WTC11 (cell line): ENCODE measurements at regions not wholly inside any gene's neighbourhood (a gene's known extent, or its start where the extent isn't known, plus 50 kb on each side); places are given as distances from the start of the nearest gene placed in this dataset.

Experiments used
- ATAC-seq: fragments of 200-7000 bp; cut with Tn5 transposase; 2 replicates; pipeline ENCODE4 v1.10.0; 2021; ENCODE audit warnings: mild to moderate bottlenecking, moderate library complexity
- CTCF ChIA-PET: fragments of 300-600 bp; sonication (Branson Sonifier 250); formaldehyde crosslinking; loops from one replicate; lab custom pipeline; 2021; ENCODE audit warnings: antibody characterized with exemption; lab: Charles Lee
- POLR2A ChIA-PET: fragments of 350-600 bp; sonication (Branson Sonifier 250); formaldehyde crosslinking; loops from one replicate; lab custom pipeline; 2021; ENCODE audit warnings: antibody characterized with exemption; lab: Charles Lee
- DNase-seq: peaks from one replicate; pipeline ENCODE4 v3.0.0; 2021; ENCODE audit warnings: low spot score
- H3K27ac Mint-ChIP-seq: 2 replicates; pipeline ENCODE4 v1.8.0; 2021; ENCODE audit warnings: mixed read lengths
- H3K27me3 Mint-ChIP-seq: 2 replicates; pipeline ENCODE4 v1.8.0; 2021; ENCODE audit warnings: low read depth, mild to moderate bottlenecking, moderate library complexity, mixed read lengths
- H3K36me3 Mint-ChIP-seq: 2 replicates; pipeline ENCODE4 v1.8.0; 2021; ENCODE audit warnings: mixed read lengths
- H3K4me1 Mint-ChIP-seq: 2 replicates; pipeline ENCODE4 v1.8.0; 2022; ENCODE audit warnings: mixed read lengths
- H3K4me3 Mint-ChIP-seq: 2 replicates; pipeline ENCODE4 v1.8.0; 2021; ENCODE audit warnings: mild to moderate bottlenecking, moderate library complexity, mixed read lengths
- H3K9me3 Mint-ChIP-seq: 2 replicates; pipeline ENCODE4 v1.8.0; 2021; ENCODE audit warnings: mixed read lengths
- AFF4 ChIP-seq: sonication (generic); formaldehyde crosslinking; IDR thresholded peaks from 2 replicates; pipeline ENCODE4 v1.8.1; 2023; ENCODE audit warnings: mild to moderate bottlenecking, missing genetic modification reagents, borderline replicate concordance
- CBFB ChIP-seq: sonication (generic); formaldehyde crosslinking; IDR thresholded peaks from 2 replicates; pipeline ENCODE4 v1.8.1; 2022; ENCODE audit warnings: mild to moderate bottlenecking, low read depth, missing genetic modification reagents
- CTCF ChIP-seq: fragments of 200-600 bp; IDR thresholded peaks from 2 replicates; pipeline ENCODE4 v1.8.0; 2022; ENCODE audit warnings: antibody characterized with exemption
- E2F5 ChIP-seq: sonication (generic); formaldehyde crosslinking; IDR thresholded peaks from 2 replicates; pipeline ENCODE4 v1.8.1; 2022; ENCODE audit warnings: mild to moderate bottlenecking, moderate library complexity, missing genetic modification reagents
- FOXK1 ChIP-seq: sonication (generic); formaldehyde crosslinking; IDR thresholded peaks from 2 replicates; pipeline ENCODE4 v1.8.0; 2022; ENCODE audit warnings: mild to moderate bottlenecking, moderate library complexity, missing genetic modification reagents
- FOXP1 ChIP-seq: sonication (generic); formaldehyde crosslinking; IDR thresholded peaks from 2 replicates; pipeline ENCODE4 v1.8.0; 2022; ENCODE audit warnings: missing genetic modification reagents, mild to moderate bottlenecking, moderate library complexity, borderline replicate concordance
- GTF2I ChIP-seq: fragments of 250-450 bp; sonication (Bioruptor Pico); conservative IDR thresholded peaks from 2 replicates; pipeline ENCODE4 v1.4.0; 2021; ENCODE audit warnings: mild to moderate bottlenecking
- IRF1 ChIP-seq: sonication (generic); formaldehyde crosslinking; IDR thresholded peaks from 2 replicates; pipeline ENCODE4 v1.8.0; 2023; ENCODE audit warnings: missing genetic modification reagents
- IRF2 ChIP-seq: sonication (generic); formaldehyde crosslinking; IDR thresholded peaks from 2 replicates; pipeline ENCODE4 v1.8.0; 2022; ENCODE audit warnings: low read depth, missing genetic modification reagents, borderline replicate concordance
- KAT7 ChIP-seq: sonication (generic); formaldehyde crosslinking; IDR thresholded peaks from 2 replicates; pipeline ENCODE4 v1.8.1; 2023; ENCODE audit warnings: missing genetic modification reagents, mild to moderate bottlenecking, borderline replicate concordance
- MAX ChIP-seq: sonication (generic); formaldehyde crosslinking; IDR thresholded peaks from 2 replicates; pipeline ENCODE4 v1.8.0; 2022; ENCODE audit warnings: mild to moderate bottlenecking, missing genetic modification reagents
- PREB ChIP-seq: sonication (generic); formaldehyde crosslinking; IDR thresholded peaks from 2 replicates; pipeline ENCODE4 v1.8.1; 2022; ENCODE audit warnings: mild to moderate bottlenecking, missing genetic modification reagents, moderate library complexity, borderline replicate concordance
- RELA ChIP-seq: sonication (generic); formaldehyde crosslinking; IDR thresholded peaks from 2 replicates; pipeline ENCODE4 v1.8.1; 2022; ENCODE audit warnings: missing genetic modification reagents, mild to moderate bottlenecking, borderline replicate concordance
- SP1 ChIP-seq: sonication (generic); formaldehyde crosslinking; conservative IDR thresholded peaks from 2 replicates; pipeline ENCODE4 v1.8.1; 2022; ENCODE audit warnings: missing genetic modification reagents
- USF2 ChIP-seq: sonication (generic); formaldehyde crosslinking; IDR thresholded peaks from 2 replicates; pipeline ENCODE4 v1.8.1; 2023; ENCODE audit warnings: mild to moderate bottlenecking, missing genetic modification reagents, moderate library complexity
- ZBTB21 ChIP-seq: sonication (generic); formaldehyde crosslinking; IDR thresholded peaks from 2 replicates; pipeline ENCODE4 v1.8.1; 2023; ENCODE audit warnings: mild to moderate bottlenecking, missing genetic modification reagents, borderline replicate concordance
- ZNF219 ChIP-seq: sonication (generic); formaldehyde crosslinking; IDR thresholded peaks from 2 replicates; pipeline ENCODE4 v1.8.0; 2023; ENCODE audit warnings: missing genetic modification reagents, mild to moderate bottlenecking, borderline replicate concordance
- ZNF416 ChIP-seq: fragments of 250-450 bp; sonication (Bioruptor Pico); IDR thresholded peaks from 2 replicates; pipeline ENCODE4 v1.9.0; 2021; ENCODE audit warnings: mild to moderate bottlenecking, inconsistent platforms
- ZNF512 ChIP-seq: sonication (generic); formaldehyde crosslinking; IDR thresholded peaks from 2 replicates; pipeline ENCODE4 v1.8.1; 2022; ENCODE audit warnings: missing genetic modification reagents, borderline replicate concordance

- TF ChIP-seq AFF4 (CRISPR knock-in tag) = no peak
- no peak for TF ChIP-seq USF2 (CRISPR knock-in tag)
- no peak for TF ChIP-seq FOXP1 (CRISPR knock-in tag)
- no peak for TF ChIP-seq IRF2 (CRISPR knock-in tag)
- TF ChIP-seq CBFB (CRISPR knock-in tag) = no peak
- TF ChIP-seq, all 79 proteins: peak for 0
These were observed 95.9 kb upstream of the CELF4 start (continued) for GRCh38 chr18:37661478-37661877.

- CTCF ChIA-PET = no interaction called here
- TF ChIP-seq KAT7 (CRISPR knock-in tag) (no peak), FOXK1 (CRISPR knock-in tag) (no peak), ZBTB21 (CRISPR knock-in tag) (no peak), CTCF (no peak)
- Mint-ChIP-seq H3K4me1 (peaks cover 15% of the 10 kb centered on the region), H3K4me3 (no peak overlapping the region), H3K36me3 (no peaks in the 10 kb centered on the region), H3K27ac (no peak overlapping the region), H3K9me3 (peaks cover 2% of the 10 kb centered on the region; the same call in 1 of the 2 replicates), H3K27me3 (peaks cover 3% of the 10 kb centered on the region)
- POLR2A ChIA-PET = no interaction called here
- ATAC-seq (no peak), DNase-seq (no peak)
These were observed 95.5 kb upstream of the CELF4 start for GRCh38 chr18:37661061-37661460.

GRCh38 chr18:37660658-37661057 is 95.1 kb upstream of the CELF4 start:
- DNase-seq = no peak
- Mint-ChIP-seq H3K4me1 (peaks cover 13% of the 10 kb centered on the region), H3K4me3 (no peak overlapping the region), H3K9me3 (peaks cover 2% of the 10 kb centered on the region; the same call in 1 of the 2 replicates), H3K36me3 (no peaks in the 10 kb centered on the region), H3K27ac (no peak overlapping the region), H3K27me3 (peaks cover 3% of the 10 kb centered on the region)
- ChIA-PET POLR2A (no interaction called here), CTCF (interaction anchor here (1.1 kb wide), 1 partner anchor 9 kb away, joined by 8 read pairs; no protein-coding TSS in a partner anchor)
- TF ChIP-seq GTF2I (CRISPR knock-in tag) (no peak), E2F5 (no peak), SP1 (no peak)
- no peak for ATAC-seq

- H3K9me3 Mint-ChIP-seq = peaks cover 2% of the 10 kb centered on the region; the same call in 1 of the 2 replicates
- H3K27me3 Mint-ChIP-seq = peaks cover 3% of the 10 kb centered on the region
- ATAC-seq = peak; percentile 79
- peaks cover 13% of the 10 kb centered on the region for H3K4me1 Mint-ChIP-seq
- no peak for DNase-seq
- ChIA-PET POLR2A (no interaction called here), CTCF (interaction anchor here (1.1 kb wide), 1 partner anchor 10 kb away, joined by 8 read pairs; no protein-coding TSS in a partner anchor)
- no peaks in the 10 kb centered on the region for H3K36me3 Mint-ChIP-seq
- no peak overlapping the region for H3K27ac Mint-ChIP-seq
- H3K4me3 Mint-ChIP-seq = no peak overlapping the region
- TF ChIP-seq IRF1 (no peak), ZNF512 (CRISPR knock-in tag) (no peak), ZNF219 (CRISPR knock-in tag) (no peak), MAX (CRISPR knock-in tag) (no peak), PREB (CRISPR knock-in tag) (no peak), RELA (CRISPR knock-in tag) (no peak), ZNF416 (CRISPR knock-in tag) (no peak)
These were observed 94.3 kb upstream of the CELF4 start for GRCh38 chr18:37659906-37660305.
